HG02571 (cell line): ENCODE measurements at regions not wholly inside any gene's neighbourhood (a gene's known extent, or its start where the extent isn't known, plus 50 kb on each side); places are given as distances from the start of the nearest gene placed in this dataset.
"Not testable (repeated sequence)": the region's sequence is repeated elsewhere in the genome, so short reads cannot be mapped to it uniquely, and the experiment has no call there.

Source experiments
- ATAC-seq: cut with Tn5 transposase; IDR thresholded peaks from one replicate; pipeline ENCODE4 v1.9.1; 2021; ENCODE audit warnings: mild to moderate bottlenecking, moderate library complexity; ENCODE audit not compliant: unreplicated experiment

- no peak for ATAC-seq
These were observed 943.4 kb downstream of the TTLL7 start for GRCh38 chr1:83055391-83056170.

DNA sequence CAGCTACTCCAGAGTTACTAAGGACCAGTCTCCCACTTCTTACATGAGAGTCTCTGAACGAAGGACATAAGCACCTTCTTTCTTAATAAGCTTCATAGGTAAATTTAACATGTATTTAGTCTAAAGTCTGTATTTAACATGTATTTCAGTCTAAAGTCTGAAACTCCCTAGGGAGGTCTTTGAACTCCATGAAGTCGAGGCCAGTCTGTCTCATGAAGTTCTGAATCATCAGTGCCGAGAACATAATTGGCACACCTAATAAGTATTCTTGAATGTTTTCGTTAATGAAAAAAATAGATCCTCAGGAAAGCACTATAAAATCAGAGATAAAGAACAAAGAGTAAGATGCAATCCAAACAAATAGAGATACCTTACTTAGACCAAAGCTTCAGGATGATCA is 945.5 kb downstream of the TTLL7 start:
- ATAC-seq, result no peak

- ATAC-seq, result no peak
These were observed 946.1 kb downstream of the TTLL7 start for GRCh38 chr1:83052865-83053264.

- ATAC-seq, result not testable (repeated sequence)
These were observed 947.9 kb downstream of the TTLL7 start for GRCh38 chr1:83051053-83051452.

DNA sequence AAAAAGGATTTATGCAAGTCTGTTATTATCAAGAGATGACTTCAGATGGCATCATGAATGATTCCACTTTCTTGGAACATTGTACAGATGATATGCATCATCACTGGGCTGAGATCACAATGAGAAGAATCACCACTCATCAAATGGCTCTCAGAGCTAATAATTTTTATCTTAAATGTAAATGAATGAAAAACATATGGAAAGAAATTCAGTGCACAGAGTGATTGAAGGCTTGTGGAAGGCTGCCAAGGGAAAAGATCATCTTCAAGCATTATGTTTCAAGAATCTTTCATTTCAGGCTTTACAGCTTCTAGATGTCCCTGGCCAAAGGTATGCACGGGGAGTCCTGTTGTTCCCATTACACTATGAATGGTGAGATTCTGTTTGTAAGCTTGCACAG is 955.7 kb downstream of the TTLL7 start:
- ATAC-seq, result no peak

- not testable (repeated sequence) for ATAC-seq
These were observed 959.8 kb downstream of the TTLL7 start for GRCh38 chr1:83039091-83039490.

DNA sequence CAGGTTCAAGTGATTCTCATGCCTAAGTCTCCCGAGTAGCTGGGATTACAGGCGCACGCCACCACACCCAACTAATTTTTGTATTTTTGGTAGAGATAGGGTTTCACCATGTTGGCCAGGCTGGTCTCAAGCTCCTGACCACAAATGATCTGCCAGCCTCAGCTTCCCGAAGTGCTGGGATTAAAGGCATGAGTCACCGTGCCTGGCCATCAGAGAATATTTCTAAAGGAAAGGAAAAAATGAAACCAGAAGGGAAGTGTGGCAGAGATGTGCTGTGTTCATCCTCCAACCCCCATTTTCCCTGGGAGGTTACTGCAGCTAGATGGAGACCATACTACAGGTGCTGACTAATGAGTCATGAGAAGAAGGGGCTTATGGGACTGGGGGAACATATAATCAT is 964.1 kb downstream of the TTLL7 start:
- ATAC-seq, result no peak

DNA sequence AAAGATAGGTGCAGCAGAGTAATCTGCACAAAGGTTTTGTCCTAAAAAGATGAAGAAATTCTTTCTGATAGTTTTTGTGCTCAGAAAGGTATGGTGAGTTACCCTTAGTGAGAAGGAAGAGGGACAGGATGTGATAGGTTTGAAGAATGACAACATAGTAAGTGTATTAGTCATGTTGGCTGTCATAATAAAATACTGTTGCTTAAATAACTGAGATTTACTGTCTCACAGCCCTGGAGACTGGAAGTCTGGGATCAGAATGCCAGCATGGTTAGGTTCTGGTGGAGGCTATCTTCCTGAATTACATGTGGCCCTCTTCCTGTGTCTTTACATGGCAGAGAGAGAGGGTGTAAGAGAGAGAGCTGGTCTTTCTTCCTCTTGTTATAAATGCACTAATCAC is 965.2 kb downstream of the TTLL7 start:
- no peak for ATAC-seq

GRCh38 chr1:83029916-83030315 is 969.0 kb downstream of the TTLL7 start:
- ATAC-seq, result no peak

DNA sequence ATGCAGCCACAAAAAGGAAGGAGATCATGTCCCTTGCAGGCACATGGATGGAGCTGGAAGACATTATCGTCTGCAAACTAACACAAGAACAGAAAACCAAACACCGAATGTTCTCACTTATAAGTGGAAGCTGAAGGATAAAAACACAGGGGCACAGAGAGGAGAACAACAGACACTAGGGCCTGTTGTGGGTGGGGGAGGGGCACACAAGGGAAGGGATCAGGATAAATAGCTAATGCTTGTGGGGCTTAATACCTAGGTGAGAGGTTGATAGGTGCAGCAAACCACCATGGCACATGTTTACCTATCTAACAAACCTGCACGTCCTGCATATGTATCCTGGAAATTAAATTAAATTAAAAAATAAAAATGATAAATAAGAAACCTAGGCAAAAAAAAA is 969.9 kb downstream of the TTLL7 start:
- no peak for ATAC-seq

DNA sequence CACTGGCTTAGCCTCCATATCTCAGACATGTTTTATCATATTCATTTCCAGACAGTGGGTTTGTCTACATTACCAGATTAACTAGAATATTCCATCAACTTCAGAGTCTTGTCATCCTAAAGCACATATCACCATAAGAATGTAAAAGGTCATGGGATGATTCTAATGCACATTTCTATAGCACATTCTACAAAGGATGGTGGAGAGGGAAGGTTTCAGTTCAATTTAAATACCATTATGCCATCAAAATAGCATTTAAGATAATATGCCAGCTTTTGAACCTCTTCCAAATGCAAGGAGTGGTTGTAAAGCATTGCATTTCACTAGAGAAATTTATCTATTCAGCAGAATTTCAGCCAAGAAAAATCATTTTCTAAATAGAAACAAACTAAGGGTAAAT is 970.5 kb downstream of the TTLL7 start:
- no peak for ATAC-seq

DNA sequence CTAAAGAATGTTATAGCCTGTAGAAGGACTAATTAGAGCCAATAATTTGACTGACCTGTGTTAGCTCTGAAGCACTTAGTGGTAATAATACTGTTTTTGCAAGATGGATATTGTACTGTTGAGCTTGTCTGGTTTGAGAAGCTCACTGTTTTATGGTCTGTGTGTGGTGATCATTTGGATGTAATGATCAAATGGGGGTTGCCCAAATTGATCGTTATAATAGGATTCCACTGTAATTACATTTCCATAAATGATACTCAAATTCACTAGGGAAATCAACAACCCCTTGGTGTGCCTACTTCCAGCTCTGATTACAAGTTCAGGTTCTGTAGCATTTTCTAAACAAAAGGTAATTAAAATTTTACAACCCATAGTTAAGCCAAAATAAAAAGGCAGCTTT is 971.4 kb downstream of the TTLL7 start:
- no peak for ATAC-seq

DNA sequence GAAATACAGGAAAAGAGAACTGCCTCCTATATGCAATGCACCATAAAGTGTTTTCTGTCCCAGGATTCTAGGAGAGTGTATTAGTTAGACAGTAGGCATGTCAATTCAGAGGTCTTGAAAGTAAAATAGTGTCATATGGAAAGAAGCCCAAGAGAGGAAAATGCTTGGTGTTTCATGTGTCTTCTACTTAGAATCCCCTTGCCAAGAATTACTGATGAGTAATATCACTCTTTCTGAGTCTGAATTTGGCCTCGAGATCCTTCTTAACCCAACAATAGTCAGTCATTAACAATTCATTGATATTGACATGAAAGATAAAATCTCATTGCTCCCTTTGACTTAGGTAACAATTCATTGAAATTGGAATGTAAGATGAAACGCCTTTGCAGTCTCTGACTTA is 972.2 kb downstream of the TTLL7 start:
- no peak for ATAC-seq

DNA sequence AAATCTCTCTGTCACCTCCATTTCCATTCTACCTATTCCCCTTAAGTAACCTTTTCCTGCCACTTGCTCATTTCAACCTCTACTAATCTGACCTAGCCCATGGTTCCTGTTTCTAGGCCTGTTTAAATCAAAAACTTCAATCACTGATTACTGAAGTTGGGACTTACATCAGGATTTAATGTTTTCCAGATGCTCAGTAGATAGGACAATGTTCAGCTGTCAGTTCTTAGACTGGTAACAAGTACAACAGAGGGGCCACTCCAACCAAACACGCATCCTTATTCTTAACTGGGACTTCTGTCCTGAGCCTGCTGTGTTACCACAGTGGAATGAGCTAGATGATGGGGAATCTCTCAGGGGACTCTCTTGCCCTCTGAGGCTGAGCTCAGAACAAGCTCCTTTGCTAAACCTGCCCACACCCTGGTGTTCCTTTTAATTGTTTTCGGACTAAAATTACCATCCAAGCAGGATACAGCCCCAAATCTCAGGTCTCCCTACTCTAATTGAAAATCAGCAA is 974.6 kb downstream of the TTLL7 start:
- ATAC-seq, result no peak

GRCh38 chr1:83023212-83023611 is 975.7 kb downstream of the TTLL7 start:
- ATAC-seq, result no peak

DNA sequence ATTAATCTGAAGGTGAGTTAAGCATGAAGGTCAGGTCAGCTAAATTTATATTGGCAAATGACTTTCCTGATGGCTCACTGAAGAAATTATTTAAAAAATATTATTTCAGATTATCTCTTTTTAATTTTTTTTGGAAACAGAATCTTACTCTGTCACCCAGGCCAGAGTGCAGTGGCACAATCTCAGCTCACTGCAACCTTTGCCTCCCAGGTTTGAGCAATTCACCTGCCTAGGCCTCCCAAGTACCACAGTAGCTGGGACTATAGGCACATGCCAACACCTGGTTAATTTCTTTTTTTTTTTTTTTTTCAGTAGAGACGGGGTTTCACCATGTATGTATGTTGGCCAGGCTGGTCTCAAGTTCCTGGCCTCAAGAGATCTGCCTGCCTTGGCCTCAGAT is 976.7 kb downstream of the TTLL7 start:
- ATAC-seq, result no peak

- ATAC-seq, result no peak
These were observed 981.2 kb downstream of the TTLL7 start for GRCh38 chr1:83017701-83018100.

DNA sequence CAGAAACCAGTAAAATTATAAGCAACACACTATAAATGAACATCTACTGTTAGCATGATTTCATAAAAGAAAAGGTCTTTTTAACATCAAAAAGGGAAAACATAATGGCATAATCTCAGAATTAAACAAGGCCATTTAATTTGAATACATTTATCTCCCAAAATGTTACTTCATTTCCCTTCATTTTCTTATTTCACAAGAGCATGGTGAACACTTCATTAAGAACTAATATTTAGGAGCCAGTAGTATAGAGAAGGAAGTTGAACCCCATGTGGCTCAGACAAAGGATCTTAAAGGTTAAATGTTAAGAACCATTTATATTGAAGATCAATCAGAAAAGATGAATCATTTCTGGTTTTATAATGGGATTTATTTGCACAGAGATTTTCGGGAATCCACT is 981.7 kb downstream of the TTLL7 start:
- ATAC-seq, result no peak

DNA sequence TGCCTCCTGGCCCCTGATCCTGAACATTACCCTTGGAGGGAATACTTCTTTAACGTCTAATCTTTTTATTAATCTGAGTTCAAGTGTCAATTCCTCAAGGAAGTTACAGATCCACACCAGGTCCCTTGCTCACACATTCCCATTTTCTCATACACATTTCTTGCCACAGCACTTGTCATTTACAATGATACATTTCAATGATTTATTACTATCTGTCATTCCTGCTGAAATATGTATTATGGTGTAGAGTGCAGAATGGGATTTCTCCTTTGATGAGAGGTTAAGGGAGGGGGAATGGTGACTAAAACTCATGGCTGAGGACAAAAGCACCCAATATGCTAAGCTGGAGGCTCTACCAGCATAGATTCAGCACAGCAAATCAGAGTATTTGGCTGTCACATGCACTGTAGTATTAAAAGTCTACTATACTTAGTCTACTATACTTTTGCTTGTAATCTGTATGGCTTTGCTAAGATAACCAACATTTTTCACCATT is 982.5 kb downstream of the TTLL7 start:
- no peak for ATAC-seq

DNA sequence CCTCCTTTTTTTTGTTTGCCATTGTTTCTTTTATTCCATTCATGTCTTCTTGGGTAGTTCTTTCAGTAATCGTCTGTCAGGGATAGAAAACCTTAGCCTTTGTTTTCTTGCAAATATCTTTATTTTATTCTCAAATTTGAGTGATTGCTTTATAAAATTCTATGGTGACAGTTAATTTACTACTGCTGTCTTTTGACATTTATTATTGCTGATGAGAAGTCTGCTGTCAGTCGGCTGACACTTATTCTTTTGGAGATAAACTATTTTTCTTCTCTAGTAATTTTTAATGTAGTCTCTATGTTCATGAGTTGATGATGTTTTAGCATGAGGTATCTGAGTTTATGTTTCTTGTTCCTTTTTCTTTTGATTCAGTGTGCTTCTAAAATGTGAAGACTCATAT is 983.8 kb downstream of the TTLL7 start:
- ATAC-seq, result no peak

DNA sequence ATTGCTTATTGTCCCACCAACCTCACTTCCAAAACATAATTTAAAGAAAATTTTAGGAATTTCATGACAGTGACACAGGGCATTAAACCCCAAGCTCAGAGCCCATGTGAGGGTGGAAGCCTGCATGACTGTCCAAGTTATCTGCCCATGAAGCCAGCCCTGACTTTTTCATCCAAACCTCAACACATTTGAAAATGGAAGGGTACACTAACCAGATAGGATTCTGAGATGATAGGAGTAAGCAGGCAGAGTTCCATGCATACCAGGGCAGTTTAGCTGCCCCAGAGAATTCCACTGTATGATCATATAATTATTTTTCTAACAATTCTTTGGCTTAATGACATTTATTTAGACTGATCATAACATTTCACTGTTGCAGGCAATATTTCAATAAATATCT is 986.0 kb downstream of the TTLL7 start:
- ATAC-seq, result no peak

DNA sequence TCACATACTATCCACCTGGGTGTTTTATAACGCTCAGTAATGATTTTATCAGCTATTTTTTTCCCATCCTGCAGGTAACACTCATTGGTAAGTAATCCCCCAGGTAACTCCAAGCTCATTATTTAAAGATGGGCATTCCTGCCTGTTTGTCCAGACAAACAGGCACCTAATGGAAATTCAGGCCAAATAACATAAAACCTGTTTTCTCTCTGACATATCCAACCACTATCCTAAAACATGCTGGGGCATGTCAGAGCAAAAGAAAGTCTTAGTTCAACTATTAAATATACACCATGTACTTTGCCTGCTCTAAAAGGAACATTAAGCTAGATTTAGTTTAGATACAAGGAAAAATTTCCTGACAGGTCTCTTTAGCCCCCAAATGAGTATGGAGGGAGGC is 987.7 kb downstream of the TTLL7 start:
- ATAC-seq, result no peak

- ATAC-seq, result no peak
These were observed 992.7 kb downstream of the TTLL7 start for GRCh38 chr1:83006271-83006670.
